ENCODE measurements at regions not wholly inside any gene's neighbourhood (a gene's known extent, or its start where the extent isn't known, plus 50 kb on each side); places are given as distances from the start of the nearest gene placed in this dataset.
"Not testable (repeated sequence)": the region's sequence is repeated elsewhere in the genome, so short reads cannot be mapped to it uniquely, and the experiment has no call there.

DNA sequence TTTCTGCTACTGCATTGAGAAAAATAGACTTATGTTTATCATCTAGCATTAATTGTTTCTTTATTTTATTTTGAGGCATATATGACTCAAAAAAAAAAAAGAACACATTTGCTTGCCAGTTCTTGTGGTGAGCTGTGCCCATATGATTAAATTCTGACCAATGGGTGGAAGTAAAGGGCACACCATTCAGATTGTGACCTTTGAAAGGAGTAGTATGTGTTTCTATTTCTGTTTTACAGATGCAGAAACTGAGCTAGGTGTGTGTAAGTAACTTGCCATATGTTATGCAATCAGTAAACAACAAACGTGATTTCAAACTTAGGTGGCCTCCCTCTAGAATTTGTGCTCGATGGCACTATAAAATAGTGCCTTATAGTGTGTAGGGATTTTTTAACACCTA lies 368.1 kb upstream of the EDIL3 start:
- DNase-seq (ENCODE audit: low spot score) (no peak), ATAC-seq (ENCODE audit: low FRiP score) (no peak)
- TF ChIP-seq, protein P1, sequence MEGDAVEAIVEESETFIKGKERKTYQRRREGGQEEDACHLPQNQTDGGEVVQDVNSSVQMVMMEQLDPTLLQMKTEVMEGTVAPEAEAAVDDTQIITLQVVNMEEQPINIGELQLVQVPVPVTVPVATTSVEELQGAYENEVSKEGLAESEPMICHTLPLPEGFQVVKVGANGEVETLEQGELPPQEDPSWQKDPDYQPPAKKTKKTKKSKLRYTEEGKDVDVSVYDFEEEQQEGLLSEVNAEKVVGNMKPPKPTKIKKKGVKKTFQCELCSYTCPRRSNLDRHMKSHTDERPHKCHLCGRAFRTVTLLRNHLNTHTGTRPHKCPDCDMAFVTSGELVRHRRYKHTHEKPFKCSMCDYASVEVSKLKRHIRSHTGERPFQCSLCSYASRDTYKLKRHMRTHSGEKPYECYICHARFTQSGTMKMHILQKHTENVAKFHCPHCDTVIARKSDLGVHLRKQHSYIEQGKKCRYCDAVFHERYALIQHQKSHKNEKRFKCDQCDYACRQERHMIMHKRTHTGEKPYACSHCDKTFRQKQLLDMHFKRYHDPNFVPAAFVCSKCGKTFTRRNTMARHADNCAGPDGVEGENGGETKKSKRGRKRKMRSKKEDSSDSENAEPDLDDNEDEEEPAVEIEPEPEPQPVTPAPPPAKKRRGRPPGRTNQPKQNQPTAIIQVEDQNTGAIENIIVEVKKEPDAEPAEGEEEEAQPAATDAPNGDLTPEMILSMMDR (IDR thresholded peaks at IDR 0.05): no peak

DNA sequence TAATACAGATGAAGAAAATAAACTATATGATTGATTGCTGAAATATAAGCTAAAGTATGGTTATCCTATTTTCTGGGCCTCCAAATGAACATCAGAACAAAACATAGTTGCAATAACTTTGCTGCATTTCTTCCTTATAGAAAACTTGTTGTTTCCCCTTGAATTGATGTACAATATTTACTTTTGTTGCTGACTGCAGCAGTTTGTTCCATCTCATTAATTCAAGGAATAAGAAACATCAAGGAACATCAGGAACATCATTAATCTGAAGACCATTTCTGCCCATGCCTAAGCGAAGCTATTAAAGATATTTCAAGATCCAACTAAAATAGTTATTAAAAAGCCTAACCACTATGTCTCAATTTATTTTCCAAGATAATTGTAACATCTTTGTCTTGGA lies 363.6 kb upstream of the EDIL3 start:
- no peak for ATAC-seq (ENCODE audit: low FRiP score)
- TF ChIP-seq, protein P1 (IDR thresholded peaks at IDR 0.05): no peak
- DNase-seq (ENCODE audit: low spot score): no peak

DNA sequence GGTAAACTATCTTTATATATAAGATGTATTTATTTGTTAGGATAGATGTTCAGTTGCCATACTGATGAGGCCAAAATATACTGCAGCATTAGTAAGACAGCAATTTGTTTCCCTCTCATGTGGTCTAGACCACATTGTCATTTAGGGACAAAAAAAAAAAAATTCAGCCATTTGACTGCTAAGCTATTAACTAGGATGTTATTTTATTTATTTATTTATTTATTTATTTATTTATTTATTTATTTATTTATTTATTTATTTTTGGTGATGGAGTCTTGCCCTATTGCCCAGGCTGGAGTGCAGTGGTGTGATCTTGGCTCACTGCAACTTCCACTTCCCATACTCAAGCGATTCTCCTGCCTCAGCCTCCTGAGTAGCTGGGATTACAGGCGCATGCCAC lies 361.6 kb upstream of the EDIL3 start:
- not testable (repeated sequence) for DNase-seq (ENCODE audit: low spot score); ATAC-seq (ENCODE audit: low FRiP score)

DNA sequence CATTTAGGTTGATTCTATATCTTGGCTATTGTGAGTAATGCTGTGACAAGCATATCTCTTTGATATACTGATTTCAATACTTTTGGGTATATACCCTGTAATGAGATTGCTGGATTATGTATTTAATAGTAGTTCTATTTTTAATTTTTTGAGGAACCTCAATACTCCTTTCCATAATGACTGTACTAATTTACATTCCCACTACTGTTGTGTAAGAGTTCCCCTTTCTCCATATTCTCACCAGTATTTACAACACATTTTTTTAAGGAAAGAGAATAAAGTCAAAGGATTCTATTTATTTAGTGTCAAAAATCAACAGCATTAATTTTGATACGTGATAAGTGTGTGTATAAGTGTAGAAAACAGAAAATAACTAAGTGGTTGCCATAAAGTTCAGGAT lies 356.4 kb upstream of the EDIL3 start:
- DNase-seq (ENCODE audit: low spot score): no peak
- ATAC-seq (ENCODE audit: low FRiP score): no peak
- TF ChIP-seq, protein P1 (IDR thresholded peaks at IDR 0.05): no peak

DNA sequence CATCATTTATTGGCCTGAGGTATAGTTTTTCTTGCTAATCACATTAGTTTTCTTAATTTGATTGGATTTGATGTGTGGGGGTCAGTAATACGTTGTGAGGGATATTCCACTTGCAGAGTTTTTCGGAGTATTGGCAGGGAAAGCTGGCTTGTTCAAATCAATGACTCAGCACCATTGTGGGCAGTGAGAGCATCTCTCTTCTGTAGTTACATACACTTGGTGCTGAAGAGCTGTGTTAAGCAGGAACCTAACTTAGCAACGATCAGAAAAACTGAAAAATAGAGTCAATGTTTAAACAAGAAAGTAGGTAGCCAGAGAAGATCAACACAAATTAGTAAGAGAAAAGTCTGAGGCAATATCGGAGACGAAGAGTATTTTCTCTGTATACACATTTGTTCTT lies 344.6 kb upstream of the EDIL3 start:
- TF ChIP-seq, protein P1 (IDR thresholded peaks at IDR 0.05): no peak
- ATAC-seq (ENCODE audit: low FRiP score) (no peak), DNase-seq (ENCODE audit: low spot score) (no peak)

DNA sequence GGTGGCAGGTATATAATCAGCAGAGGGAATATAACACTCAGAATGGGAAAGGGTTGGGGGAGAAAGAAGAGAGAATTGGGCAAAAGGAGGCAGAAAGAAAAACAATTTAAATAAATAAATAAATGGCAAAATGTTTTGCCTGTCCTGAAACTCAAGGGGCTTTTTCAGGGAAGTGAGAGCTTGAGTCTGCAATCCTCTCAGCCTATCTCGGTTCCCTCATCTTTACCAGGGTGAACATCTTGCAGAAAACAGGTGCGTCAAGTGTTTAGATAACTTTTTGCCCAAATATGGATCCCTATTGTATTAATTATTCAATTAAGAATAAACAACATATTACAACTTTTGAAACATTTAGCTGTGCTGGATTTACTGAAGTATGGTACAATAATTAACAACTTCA lies 343.0 kb upstream of the EDIL3 start:
- no peak for ATAC-seq (ENCODE audit: low FRiP score)
- DNase-seq (ENCODE audit: low spot score): no peak
- TF ChIP-seq, protein P1 (IDR thresholded peaks at IDR 0.05): no peak

DNA sequence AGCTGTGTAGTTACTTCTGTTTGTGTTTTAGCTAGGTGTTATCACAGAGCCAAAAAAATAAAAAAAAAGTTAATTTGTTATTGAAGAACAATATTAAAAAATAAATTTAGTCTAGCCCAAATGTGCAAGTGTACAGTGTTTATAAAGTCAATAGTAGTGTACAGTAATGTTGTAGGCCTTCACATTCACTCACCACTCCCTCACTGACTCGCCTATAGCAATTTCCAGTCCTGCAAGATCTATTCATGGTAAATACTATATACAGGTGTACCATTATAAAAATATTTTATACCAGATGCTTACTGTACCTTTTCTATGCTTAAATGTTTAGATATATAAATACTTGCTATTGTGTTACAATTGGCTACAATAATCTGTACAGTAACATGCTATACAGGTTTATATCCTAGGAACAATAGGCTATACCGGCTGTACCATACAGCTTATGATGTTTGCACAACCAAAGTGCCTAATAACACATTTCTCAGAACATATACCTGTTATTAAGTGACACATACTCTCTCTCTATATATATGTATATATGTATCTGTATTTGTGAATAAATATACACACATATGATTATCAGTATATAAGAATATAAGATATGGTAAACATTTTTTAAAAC lies 341.4 kb upstream of the EDIL3 start:
- ATAC-seq (ENCODE audit: low FRiP score) (no peak), DNase-seq (ENCODE audit: low spot score) (no peak)
- TF ChIP-seq, protein P1 (IDR thresholded peaks at IDR 0.05): no peak

DNA sequence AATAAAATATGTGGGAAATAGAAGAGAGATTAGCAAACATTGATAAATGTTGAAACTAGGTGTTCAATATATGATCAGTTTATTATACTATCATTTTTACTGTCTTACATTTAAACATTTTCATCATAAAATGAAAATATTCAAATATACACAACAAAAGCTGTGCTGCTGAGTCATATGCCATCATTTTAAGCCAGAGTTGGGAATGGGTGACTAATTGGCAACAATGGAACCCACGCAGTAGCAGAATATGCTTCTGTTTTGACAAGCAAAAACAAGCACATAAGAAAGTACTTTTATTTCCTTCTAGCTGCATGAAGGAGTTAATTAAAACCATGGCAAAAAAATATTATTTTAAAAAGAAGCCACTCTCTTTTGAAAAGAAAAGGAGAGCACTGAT lies 340.0 kb upstream of the EDIL3 start:
- DNase-seq (ENCODE audit: low spot score) (no peak), ATAC-seq (ENCODE audit: low FRiP score) (no peak)
- TF ChIP-seq, protein P1 (IDR thresholded peaks at IDR 0.05): no peak

Measured in omental fat pad (tissue), 3 donors.